Osteoblast (primary cell): ENCODE measurements at regions not wholly inside any gene's neighbourhood (a gene's known extent, or its start where the extent isn't known, plus 50 kb on each side); places are given as distances from the start of the nearest gene placed in this dataset.

Experiments used
- DNase-seq: peaks from one replicate; pipeline ENCODE4 v3.0.0; 2011; ENCODE audit warnings: low spot score, mixed read lengths; ENCODE audit not compliant: insufficient read length; ENCODE audit errors: missing footprints
- H2AFZ ChIP-seq: 2 replicates; pipeline ENCODE4 v1.6.0; 2011; ENCODE audit warnings: mild to moderate bottlenecking, low read length
- H3K27ac ChIP-seq: 2 replicates; pipeline ENCODE4 v1.5.1; 2011; ENCODE audit warnings: mild to moderate bottlenecking, low read depth, low read length, moderate library complexity
- H3K27me3 ChIP-seq: 2 replicates; pipeline ENCODE4 v1.6.0; 2012; ENCODE audit warnings: mild to moderate bottlenecking, control low read depth, inconsistent platforms, low read length, moderate library complexity; ENCODE audit not compliant: insufficient read depth
- H3K36me3 ChIP-seq: 2 replicates; pipeline ENCODE4 v1.5.1; 2011; ENCODE audit warnings: mild to moderate bottlenecking, low read length, control low read depth, moderate library complexity; ENCODE audit not compliant: insufficient read depth
- H3K4me1 ChIP-seq: 2 replicates; pipeline ENCODE4 v1.5.1; 2011; ENCODE audit warnings: mild to moderate bottlenecking, low read length, control low read depth, moderate library complexity; ENCODE audit not compliant: insufficient read depth
- H3K4me2 ChIP-seq: 2 replicates; pipeline ENCODE4 v1.6.0; 2011; ENCODE audit warnings: mild to moderate bottlenecking, low read length; ENCODE audit not compliant: insufficient read depth
- H3K4me3 ChIP-seq: fragments of 200-600 bp; sonication (generic); 3 replicates; pipeline ENCODE4 v1.5.1; 2012; ENCODE audit warnings: mild to moderate bottlenecking, low read length, inconsistent platforms; ENCODE audit not compliant: insufficient read depth
- H3K79me2 ChIP-seq: 2 replicates; pipeline ENCODE4 v1.6.0; 2012; ENCODE audit warnings: mild to moderate bottlenecking, low read length, control low read depth, inconsistent platforms; ENCODE audit not compliant: insufficient read depth
- H3K9me3 ChIP-seq: 2 replicates; pipeline ENCODE4 v1.5.1; 2011; ENCODE audit warnings: low read depth, low read length, control low read depth
- H4K20me1 ChIP-seq: 2 replicates; pipeline ENCODE4 v1.6.0; 2012; ENCODE audit warnings: mild to moderate bottlenecking, low read length, control low read depth; ENCODE audit not compliant: insufficient read depth
- CTCF ChIP-seq: IDR thresholded peaks from 2 replicates; pipeline ENCODE4 v1.5.1; 2011; ENCODE audit warnings: mild to moderate bottlenecking, low read depth, low read length, moderate library complexity; ENCODE audit errors: extremely low read depth

DNA sequence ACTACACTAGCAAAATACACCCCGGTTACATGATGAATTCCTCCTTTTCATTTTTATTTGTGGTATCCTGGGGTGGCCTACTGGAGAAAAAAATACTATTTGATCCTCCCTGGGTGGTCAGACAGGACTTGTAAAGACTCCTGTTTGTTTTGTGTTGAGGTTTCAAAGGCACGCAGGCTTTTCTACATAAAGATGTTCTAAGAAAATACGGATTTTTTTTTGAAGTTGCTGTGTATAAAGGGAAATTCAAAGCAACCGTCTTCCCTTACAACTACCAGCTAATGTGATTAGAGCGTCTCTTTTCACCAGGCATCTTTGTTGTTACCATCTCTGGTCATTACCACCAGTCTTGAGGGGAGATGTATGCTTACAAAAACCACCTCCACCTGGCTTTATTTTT lies 187.1 kb downstream of the SOX4 start:
- Histone ChIP-seq H3K9me3 (no peaks in the 10 kb centered on the region), H3K4me2 (no peak overlapping the region), H3K27me3 (no peaks in the 10 kb centered on the region), H3K36me3 (no peaks in the 10 kb centered on the region), H3K4me3 (no peak overlapping the region), H3K79me2 (no peaks in the 10 kb centered on the region), H4K20me1 (no peaks in the 10 kb centered on the region), H3K4me1 (no peaks in the 10 kb centered on the region), H3K27ac (no peak overlapping the region), H2AFZ (no peak overlapping the region)
- DNase-seq: no peak
- TF ChIP-seq CTCF: no peak

DNA sequence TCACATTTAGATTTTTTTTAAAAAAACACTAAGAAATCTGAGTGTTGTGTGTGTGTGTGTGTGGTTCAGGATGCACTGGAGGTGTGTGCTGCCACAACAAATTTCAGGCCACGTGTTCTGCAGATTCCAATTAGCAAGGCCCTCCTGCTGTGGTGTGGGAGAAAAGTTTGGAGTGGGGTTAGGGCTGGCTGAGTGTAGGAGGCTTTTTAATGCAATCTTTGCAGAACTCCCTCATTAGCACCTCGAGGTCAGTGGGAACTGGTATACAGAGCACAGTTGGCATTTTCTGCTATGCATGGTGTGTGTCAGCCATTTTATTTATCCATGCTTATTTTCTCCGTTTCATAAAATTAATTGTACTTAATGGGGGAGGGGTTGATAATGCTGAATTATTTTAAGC lies 187.6 kb downstream of the SOX4 start:
- Histone ChIP-seq H3K4me2 (no peak overlapping the region), H3K4me1 (no peaks in the 10 kb centered on the region), H3K4me3 (no peak overlapping the region), H3K9me3 (no peaks in the 10 kb centered on the region), H3K27me3 (no peaks in the 10 kb centered on the region), H4K20me1 (no peaks in the 10 kb centered on the region), H3K36me3 (no peaks in the 10 kb centered on the region), H2AFZ (no peak overlapping the region), H3K27ac (no peak overlapping the region), H3K79me2 (no peaks in the 10 kb centered on the region)
- no peak for TF ChIP-seq CTCF
- no peak for DNase-seq

GRCh38 chr6:21785164-21785563 lies 191.6 kb downstream of the SOX4 start:
- Histone ChIP-seq H3K36me3 (no peaks in the 10 kb centered on the region), H4K20me1 (no peaks in the 10 kb centered on the region), H3K27ac (no peak overlapping the region), H3K79me2 (no peaks in the 10 kb centered on the region), H3K4me1 (no peaks in the 10 kb centered on the region), H2AFZ (no peak overlapping the region), H3K4me3 (no peak overlapping the region), H3K27me3 (no peaks in the 10 kb centered on the region), H3K9me3 (no peaks in the 10 kb centered on the region), H3K4me2 (no peak overlapping the region)
- no peak for TF ChIP-seq CTCF
- DNase-seq: no peak

- H3K79me2 ChIP-seq: no peaks in the 10 kb centered on the region
- no peak for TF ChIP-seq CTCF
- no peak overlapping the region for H3K4me2 ChIP-seq
- H3K36me3 ChIP-seq: no peaks in the 10 kb centered on the region
- H3K4me1 ChIP-seq: no peaks in the 10 kb centered on the region
- H2AFZ ChIP-seq: no peak overlapping the region
- H3K27ac ChIP-seq: no peak overlapping the region
- no peaks in the 10 kb centered on the region for H3K9me3 ChIP-seq
- no peaks in the 10 kb centered on the region for H4K20me1 ChIP-seq
- H3K4me3 ChIP-seq: no peak overlapping the region
- no peak for DNase-seq
- no peaks in the 10 kb centered on the region for H3K27me3 ChIP-seq
Observed at GRCh38 chr6:21791056-21791455, 197.5 kb downstream of the SOX4 start.
